PC-9 (cell line): ENCODE measurements at regions not wholly inside any gene's neighbourhood (a gene's known extent, or its start where the extent isn't known, plus 50 kb on each side); places are given as distances from the start of the nearest gene placed in this dataset.

ENCODE experiments used
- EZH2 ChIP-seq: fragments of 200-600 bp; sonication (generic); IDR thresholded peaks from 2 replicates; pipeline ENCODE4 v1.8.0; 2017; ENCODE audit warnings: antibody characterized with exemption, low read depth
- TF ChIP-seq, protein P1 (sequence below): fragments of 200-600 bp; sonication (generic); conservative IDR thresholded peaks from 2 replicates; pipeline ENCODE4 v1.6.1; 2017; ENCODE audit warnings: mixed run types, antibody characterized with exemption, mild to moderate bottlenecking, moderate library complexity

DNA sequence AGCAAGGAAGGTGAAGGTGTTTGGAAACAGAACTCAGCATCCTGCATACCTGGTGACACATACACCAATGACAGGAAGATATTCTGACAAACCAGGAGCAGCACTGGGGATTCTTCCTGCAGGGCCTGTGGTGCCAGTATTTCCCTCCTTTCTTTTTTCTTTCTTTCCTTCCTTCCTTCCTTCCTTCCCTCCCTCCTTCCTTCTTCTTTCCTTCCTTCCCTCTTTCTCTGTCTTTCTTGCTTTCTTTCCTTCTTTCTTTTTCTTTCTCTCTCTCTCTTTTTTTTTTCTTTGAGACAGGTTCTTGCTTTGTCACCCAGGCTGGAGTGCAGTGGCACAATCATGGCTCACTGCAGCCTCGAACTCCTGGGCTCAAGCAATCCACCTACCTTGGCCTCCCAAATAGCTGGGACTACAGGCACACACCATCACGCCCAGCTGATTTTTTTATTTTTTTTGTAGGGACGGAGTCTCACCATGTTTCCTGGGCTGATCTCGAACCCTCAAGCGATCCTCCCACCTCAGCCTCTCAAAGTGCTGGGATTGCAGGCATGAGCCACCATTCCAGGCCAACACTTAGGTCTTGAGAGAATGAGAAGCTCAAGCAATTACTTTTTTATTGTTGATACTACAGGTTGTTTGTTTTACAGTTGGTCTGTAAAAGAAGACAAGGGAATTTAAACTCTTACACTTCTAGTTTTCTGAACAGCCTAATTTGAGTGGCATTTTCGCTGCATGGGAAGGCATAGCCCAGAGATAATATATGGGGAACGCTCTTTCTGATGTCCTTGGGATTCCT is 54.7 kb upstream of the GATA6 start:
- TF ChIP-seq, protein P1, sequence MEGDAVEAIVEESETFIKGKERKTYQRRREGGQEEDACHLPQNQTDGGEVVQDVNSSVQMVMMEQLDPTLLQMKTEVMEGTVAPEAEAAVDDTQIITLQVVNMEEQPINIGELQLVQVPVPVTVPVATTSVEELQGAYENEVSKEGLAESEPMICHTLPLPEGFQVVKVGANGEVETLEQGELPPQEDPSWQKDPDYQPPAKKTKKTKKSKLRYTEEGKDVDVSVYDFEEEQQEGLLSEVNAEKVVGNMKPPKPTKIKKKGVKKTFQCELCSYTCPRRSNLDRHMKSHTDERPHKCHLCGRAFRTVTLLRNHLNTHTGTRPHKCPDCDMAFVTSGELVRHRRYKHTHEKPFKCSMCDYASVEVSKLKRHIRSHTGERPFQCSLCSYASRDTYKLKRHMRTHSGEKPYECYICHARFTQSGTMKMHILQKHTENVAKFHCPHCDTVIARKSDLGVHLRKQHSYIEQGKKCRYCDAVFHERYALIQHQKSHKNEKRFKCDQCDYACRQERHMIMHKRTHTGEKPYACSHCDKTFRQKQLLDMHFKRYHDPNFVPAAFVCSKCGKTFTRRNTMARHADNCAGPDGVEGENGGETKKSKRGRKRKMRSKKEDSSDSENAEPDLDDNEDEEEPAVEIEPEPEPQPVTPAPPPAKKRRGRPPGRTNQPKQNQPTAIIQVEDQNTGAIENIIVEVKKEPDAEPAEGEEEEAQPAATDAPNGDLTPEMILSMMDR, result no peak
- TF ChIP-seq EZH2, result no peak
